H1 (cell line): ENCODE measurements at regions not wholly inside any gene's neighbourhood (a gene's known extent, or its start where the extent isn't known, plus 50 kb on each side); places are given as distances from the start of the nearest gene placed in this dataset.

ENCODE experiments used
- CTCF ChIA-PET: fragments of 300-600 bp; sonication (Branson Sonifier 250); formaldehyde crosslinking; loops from one replicate; lab custom pipeline; 2021; ENCODE audit not compliant: partially characterized antibody; lab: Charles Lee
- POLR2A ChIA-PET: fragments of 300-600 bp; sonication (Branson Sonifier 250); formaldehyde crosslinking; loops from one replicate; lab custom pipeline; 2021; ENCODE audit warnings: inconsistent platforms; ENCODE audit not compliant: partially characterized antibody; lab: Charles Lee
- DNase-seq, 2 experiments: peaks; one replicate each; pipeline versions ENCODE4 v3.0.0 to v3.0.0-alpha.2; 2010 to 2022; ENCODE audit warnings: low spot score in 2 of 2, low read depth in 1 of 2, mixed read lengths in 1 of 2
- FAIRE-seq: peaks from 2 replicates; lab custom pipeline; 2011; peaks lifted over from hg19 to GRCh38; lab: Jason Lieb, UNC
- H2AFZ ChIP-seq: 2 replicates; pipeline ENCODE4 v1.8.1; 2012; ENCODE audit warnings: low read length, inconsistent platforms
- H2AK5ac ChIP-seq: 2 replicates; pipeline ENCODE4 v1.6.1; 2013; ENCODE audit warnings: low read depth, low read length
- H2BK120ac ChIP-seq: replicated peaks from 2 replicates; pipeline ENCODE3; 2013; ENCODE audit warnings: low read depth, low read length, inconsistent platforms
- H2BK12ac ChIP-seq: 2 replicates; pipeline ENCODE4 v1.6.1; 2013; ENCODE audit warnings: low read depth, low read length
- H2BK15ac ChIP-seq: 2 replicates; pipeline ENCODE4 v1.6.1; 2013; ENCODE audit warnings: low read length
- H2BK20ac ChIP-seq: 2 replicates; pipeline ENCODE4 v1.6.1; 2013; ENCODE audit warnings: low read length
- H2BK5ac ChIP-seq: 2 replicates; pipeline ENCODE4 v1.6.1; 2013; ENCODE audit warnings: low read depth, low read length
- H3K14ac ChIP-seq: 2 replicates; pipeline ENCODE4 v1.6.1; 2013; ENCODE audit warnings: inconsistent platforms; ENCODE audit not compliant: insufficient read length
- H3K18ac ChIP-seq: 2 replicates; pipeline ENCODE4 v1.6.1; 2013; ENCODE audit warnings: low read length; ENCODE audit errors: extremely low read depth
- H3K23ac ChIP-seq: 2 replicates; pipeline ENCODE4 v1.6.1; 2013; ENCODE audit warnings: inconsistent platforms; ENCODE audit not compliant: insufficient read length
- H3K23me2 ChIP-seq: 2 replicates; pipeline ENCODE4 v1.6.1; 2013; ENCODE audit warnings: low read depth, low read length
- H3K27ac ChIP-seq: 2 replicates; pipeline ENCODE4 v1.6.1; 2011; ENCODE audit warnings: low read depth, low read length, inconsistent platforms
- H3K27me3 ChIP-seq, 4 experiments: replicated peaks in 1 of 4; 1 replicate in 1 of 4; 2 replicates in 3 of 4; pipeline versions ENCODE4 v1.6.1 to v1.8.1; 2011 to 2013; ENCODE audit warnings: low read length in 3 of 4, mild to moderate bottlenecking in 3 of 4, inconsistent platforms in 2 of 4, mixed read lengths in 2 of 4, moderate library complexity in 1 of 4; ENCODE audit not compliant: control insufficient read depth in 3 of 4, insufficient read depth in 3 of 4; ENCODE audit errors: extremely low read depth in 1 of 4
- H3K36me3 ChIP-seq, 4 experiments: 2 replicates each; pipeline versions ENCODE4 v1.6.1 to v1.8.1; 2011 to 2013; ENCODE audit warnings: mild to moderate bottlenecking in 4 of 4, low read length in 3 of 4, moderate library complexity in 2 of 4, control low read depth in 1 of 4, inconsistent platforms in 1 of 4; ENCODE audit not compliant: insufficient read depth in 4 of 4, control insufficient read depth in 2 of 4
- H3K4ac ChIP-seq: replicated peaks from 2 replicates; pipeline ENCODE3; 2013; ENCODE audit warnings: low read length, low read depth, mixed read lengths, inconsistent platforms; ENCODE audit not compliant: insufficient read length
- H3K4me1 ChIP-seq, 4 experiments: replicated peaks in 1 of 4; 1 replicate in 1 of 4; 2 replicates in 3 of 4; pipeline versions ENCODE4 v1.6.1 to v1.8.1; 2011 to 2013; ENCODE audit warnings: low read length in 3 of 4, inconsistent platforms in 2 of 4, mixed read lengths in 1 of 4; ENCODE audit not compliant: insufficient read depth in 4 of 4, control insufficient read depth in 3 of 4
- H3K4me2 ChIP-seq, 2 experiments: 2 replicates each; pipeline versions ENCODE4 v1.6.1 to v1.8.1; 2011 to 2013; ENCODE audit warnings: low read depth in 2 of 2, low read length in 2 of 2, control low read depth in 1 of 2, inconsistent platforms in 1 of 2, mild to moderate bottlenecking in 1 of 2; ENCODE audit not compliant: insufficient read depth in 1 of 2
- H3K4me3 ChIP-seq, 4 experiments: fragments of 200-600, 300-600 bp in 1 of 4; sonication (generic), shearing (Covaris generic), sonication (Bioruptor Twin) in 1 of 4; 2 replicates each; pipeline versions ENCODE4 v1.5.1 to v1.8.1; 2011 to 2016; ENCODE audit warnings: low read length in 4 of 4, low read depth in 3 of 4, control low read depth in 2 of 4, inconsistent platforms in 2 of 4, mild to moderate bottlenecking in 2 of 4, mixed read lengths in 1 of 4, moderate library complexity in 1 of 4; ENCODE audit not compliant: insufficient read depth in 2 of 4; ENCODE audit errors: extremely low read depth in 1 of 4
- H3K56ac ChIP-seq: replicated peaks from 2 replicates; pipeline ENCODE3; 2013; ENCODE audit warnings: low read depth, mild to moderate bottlenecking, mixed read lengths, low read length, inconsistent platforms; ENCODE audit not compliant: insufficient read length
- H3K79me1 ChIP-seq: 2 replicates; pipeline ENCODE4 v1.6.1; 2013; ENCODE audit warnings: low read depth, low read length, control low read depth
- H3K79me2 ChIP-seq, 2 experiments: 2 replicates each; pipeline versions ENCODE4 v1.6.1 to v1.8.1; 2012 to 2013; ENCODE audit warnings: low read length in 2 of 2, mild to moderate bottlenecking in 2 of 2, inconsistent platforms in 1 of 2; ENCODE audit not compliant: insufficient read depth in 2 of 2, control insufficient read depth in 1 of 2
- H3K9ac ChIP-seq, 4 experiments: replicated peaks in 1 of 4; 1 replicate in 1 of 4; 2 replicates in 3 of 4; pipeline versions ENCODE4 v1.6.1 to v1.8.1; 2011 to 2013; ENCODE audit warnings: low read depth in 3 of 4, low read length in 3 of 4, control low read depth in 2 of 4, mild to moderate bottlenecking in 2 of 4, moderate library complexity in 2 of 4, inconsistent platforms in 1 of 4; ENCODE audit errors: extremely low read depth in 1 of 4
- H3K9me3 ChIP-seq, 2 experiments: 2 replicates each; pipeline versions ENCODE4 v1.6.1 to v1.8.1; 2012 to 2013; ENCODE audit warnings: mild to moderate bottlenecking in 2 of 2, moderate library complexity in 2 of 2, control low read depth in 1 of 2, inconsistent platforms in 1 of 2, low read depth in 1 of 2, low read length in 1 of 2, mixed read lengths in 1 of 2; ENCODE audit not compliant: insufficient read depth in 2 of 2
- H4K20me1 ChIP-seq, 2 experiments: replicated peaks in 1 of 2; 2 replicates each; pipeline versions ENCODE3 to v1.8.1; 2011 to 2013; ENCODE audit warnings: inconsistent platforms in 2 of 2, low read length in 2 of 2, mild to moderate bottlenecking in 1 of 2; ENCODE audit not compliant: insufficient read depth in 2 of 2, control insufficient read depth in 1 of 2
- H4K5ac ChIP-seq: 2 replicates; pipeline ENCODE4 v1.6.1; 2013; ENCODE audit warnings: low read length, low read depth, mixed read lengths, inconsistent platforms; ENCODE audit not compliant: insufficient read length
- H4K8ac ChIP-seq: 2 replicates; pipeline ENCODE4 v1.8.0; 2013; ENCODE audit warnings: mild to moderate bottlenecking, moderate library complexity, low read length, inconsistent platforms; ENCODE audit not compliant: insufficient read depth; ENCODE audit errors: extremely low read depth
- H4K91ac ChIP-seq: replicated peaks from 2 replicates; pipeline ENCODE3; 2013; ENCODE audit warnings: low read length, mixed read lengths, inconsistent platforms; ENCODE audit not compliant: insufficient read length
- GTF2F1 ChIP-seq: IDR thresholded peaks from 2 replicates; pipeline ENCODE4 v1.6.1; 2012; ENCODE audit warnings: low read depth, low read length, improper control_type of control experiment, borderline replicate concordance
- SIX5 ChIP-seq: IDR thresholded peaks from 2 replicates; pipeline ENCODE4 v1.6.1; 2011; ENCODE audit warnings: mild to moderate bottlenecking, low read depth, low read length
- WGBS, 2 experiments: shearing (Covaris generic) in 1 of 2; methylation state at CpG; one replicate each; pipeline versions ENCODE4 v1.1.6 to v1.1.7; 2013 to 2015; ENCODE audit warnings: low lambda C conversion rate in 2 of 2, mixed read lengths in 2 of 2, inconsistent platforms in 1 of 2, low coverage in 1 of 2, missing lambda C conversion rate in 1 of 2; ENCODE audit not compliant: insufficient replicate concordance in 2 of 2, insufficient coverage in 1 of 2, insufficient read length in 1 of 2; ENCODE audit errors: extremely low coverage in 1 of 2, missing lambda C conversion rate in 1 of 2; 5-methylcytosine and 5-hydroxymethylcytosine counted together

DNA sequence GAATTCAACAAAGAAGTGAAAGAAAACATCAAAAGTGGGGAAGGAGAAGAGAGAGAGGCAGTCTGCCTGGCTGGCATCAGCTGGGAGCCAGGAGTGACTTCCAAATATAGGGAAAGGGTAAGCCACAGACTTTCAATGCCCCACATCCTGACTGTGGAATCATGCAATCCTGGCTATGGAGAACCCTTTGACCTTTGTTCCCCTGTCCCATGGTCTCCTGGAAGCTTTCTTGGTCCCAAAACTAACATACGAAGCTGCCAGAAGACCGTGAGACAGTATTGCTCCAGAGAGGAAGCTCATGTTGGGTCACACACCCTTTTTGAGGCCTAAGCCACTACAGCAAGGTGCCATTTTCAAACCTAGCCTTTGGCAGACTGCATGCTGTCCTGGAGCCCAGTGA lies 665.5 kb downstream of the ELAVL2 start:
- Histone ChIP-seq H2AK5ac (no peak overlapping the region), H2BK15ac (no peak overlapping the region), H2BK20ac (no peak overlapping the region), H4K20me1 (no peaks in the 10 kb centered on the region), H3K9ac (no peak overlapping the region), H3K14ac (no peak overlapping the region), H2BK120ac (no peak overlapping the region), H3K23me2 (no peaks in the 10 kb centered on the region), H3K56ac (no peak overlapping the region), H3K79me2 (no peaks in the 10 kb centered on the region), H3K4me3 (no peak overlapping the region), H3K18ac (no peak overlapping the region), H2AFZ (no peak overlapping the region; the same call in 1 of the 2 replicates), H3K9me3 (no peaks in the 10 kb centered on the region), H3K4ac (no peak overlapping the region), H4K5ac (no peak overlapping the region), H3K27ac (no peak overlapping the region), H3K36me3 (no peaks in the 10 kb centered on the region), H4K91ac (no peak overlapping the region), H4K8ac (no peak overlapping the region), H3K23ac (no peak overlapping the region), H2BK5ac (no peak overlapping the region; the same call in 1 of the 2 replicates), H2BK12ac (no peak overlapping the region), H3K27me3 (no peaks in the 10 kb centered on the region), H3K79me1 (no peaks in the 10 kb centered on the region), H3K4me1 (peaks cover 0 to 4% (median 0%) of the 10 kb centered on the region in 4 experiments; a peak in 1 of 7 replicates), H3K4me2 (no peak overlapping the region)
- no peak for TF ChIP-seq GTF2F1
- no peak for TF ChIP-seq SIX5
- 97% methylated on average over 2 of the region's 2 CpGs; no CpG with 5 or more reads in 1 of the 2 experiments for WGBS, 2 experiments
- FAIRE-seq (no peak), DNase-seq (no peak)
- POLR2A ChIA-PET, result no interaction called here
- CTCF ChIA-PET, result no interaction called here
